ENCODE measurements at regions not wholly inside any gene's neighbourhood (a gene's known extent, or its start where the extent isn't known, plus 50 kb on each side); places are given as distances from the start of the nearest gene placed in this dataset.
"Not testable (repeated sequence)": the region's sequence is repeated elsewhere in the genome, so short reads cannot be mapped to it uniquely, and the experiment has no call there.

- no peak for DNase-seq
Observed at GRCh38 chr4:177494791-177495190, 52.6 kb upstream of the AGA start.

GRCh38 chr4:177495626-177496025, 53.4 kb upstream of the AGA start:
- DNase-seq: not testable (repeated sequence)

- DNase-seq: no peak
Observed at GRCh38 chr4:177499537-177499936, 57.3 kb upstream of the AGA start.

GRCh38 chr4:177505171-177505615, 63.0 kb upstream of the AGA start:
- no peak for DNase-seq

- no peak for DNase-seq
Observed at GRCh38 chr4:177508662-177509061, 66.4 kb upstream of the AGA start.

- DNase-seq: no peak
Observed at GRCh38 chr4:177509226-177509745, 67.0 kb upstream of the AGA start.

- no peak for DNase-seq
Observed at GRCh38 chr4:177511611-177512010, 69.4 kb upstream of the AGA start.

GRCh38 chr4:177512646-177513045, 70.4 kb upstream of the AGA start:
- DNase-seq: no peak

- DNase-seq: no peak
Observed at GRCh38 chr4:177517862-177518261, 75.6 kb upstream of the AGA start.

GRCh38 chr4:177519481-177520260, 77.4 kb upstream of the AGA start:
- DNase-seq: no peak

- DNase-seq: no peak
Observed at GRCh38 chr4:177528620-177529019, 86.4 kb upstream of the AGA start.

- no peak for DNase-seq
Observed at GRCh38 chr4:177530561-177530960, 88.3 kb upstream of the AGA start.

- DNase-seq: no peak
Observed at GRCh38 chr4:177532358-177532757, 90.1 kb upstream of the AGA start.

- DNase-seq: not testable (repeated sequence)
Observed at GRCh38 chr4:177534841-177535240, 92.6 kb upstream of the AGA start.

GRCh38 chr4:177546745-177547144, 104.5 kb upstream of the AGA start:
- DNase-seq: no peak

- DNase-seq: no peak
Observed at GRCh38 chr4:177547985-177548384, 105.7 kb upstream of the AGA start.

- peak; percentile 15 to 29 for DNase-seq
Observed at GRCh38 chr4:177555007-177555574, 112.9 kb upstream of the AGA start.

- DNase-seq: no peak
Observed at GRCh38 chr4:177557416-177557815, 115.2 kb upstream of the AGA start.

GRCh38 chr4:177558995-177559394, 116.8 kb upstream of the AGA start:
- DNase-seq: no peak

- DNase-seq: no peak
Observed at GRCh38 chr4:177562163-177562562, 119.9 kb upstream of the AGA start.

- DNase-seq: no peak
Observed at GRCh38 chr4:177562859-177563258, 120.6 kb upstream of the AGA start.

- no peak for DNase-seq
Observed at GRCh38 chr4:177566691-177567090, 124.5 kb upstream of the AGA start.

GRCh38 chr4:177568931-177569330, 126.7 kb upstream of the AGA start:
- DNase-seq: no peak

GRCh38 chr4:177569434-177569833, 127.2 kb upstream of the AGA start:
- no peak for DNase-seq

- DNase-seq: no peak
Observed at GRCh38 chr4:177573507-177573906, 131.3 kb upstream of the AGA start.
